DND-41 (cell line): ENCODE measurements at regions not wholly inside any gene's neighbourhood (a gene's known extent, or its start where the extent isn't known, plus 50 kb on each side); places are given as distances from the start of the nearest gene placed in this dataset.

ENCODE experiments used
- ATAC-seq: fragments of 200-7000 bp; cut with Tn5 transposase; 3 replicates; pipeline ENCODE4 v1.9.1; 2021; ENCODE audit warnings: low read depth; ENCODE audit not compliant: insufficient read depth
- DNase-seq: peaks from one replicate; pipeline ENCODE4 v3.0.0-alpha.2; 2020
- H2AFZ ChIP-seq: 2 replicates; pipeline ENCODE4 v1.6.0; 2012; ENCODE audit warnings: low read depth, low read length
- H3K27ac ChIP-seq: 2 replicates; pipeline ENCODE4 v1.5.1; 2012; ENCODE audit warnings: low read length, inconsistent platforms
- H3K27me3 ChIP-seq: fragments of 200-600 bp; sonication (generic); 2 replicates; pipeline ENCODE4 v1.6.0; 2012; ENCODE audit warnings: low read length, mild to moderate bottlenecking, inconsistent platforms; ENCODE audit not compliant: insufficient read depth, poor library complexity
- H3K36me3 ChIP-seq: 2 replicates; pipeline ENCODE4 v1.5.1; 2012; ENCODE audit warnings: low read length, inconsistent platforms; ENCODE audit not compliant: insufficient read depth
- H3K4me1 ChIP-seq: 2 replicates; pipeline ENCODE4 v1.5.1; 2012; ENCODE audit warnings: mild to moderate bottlenecking, low read length; ENCODE audit not compliant: insufficient read depth
- H3K4me2 ChIP-seq: 2 replicates; pipeline ENCODE4 v1.6.0; 2012; ENCODE audit warnings: mild to moderate bottlenecking, moderate library complexity, low read length, inconsistent platforms; ENCODE audit not compliant: insufficient read depth
- H3K4me3 ChIP-seq, 2 experiments: fragments of 200-600 bp in 1 of 2; shearing (Covaris generic) in 1 of 2; 2 replicates each; pipeline ENCODE4 v1.5.1; 2012 to 2016; ENCODE audit warnings: inconsistent platforms in 2 of 2, low read length in 2 of 2, mild to moderate bottlenecking in 2 of 2, low read depth in 1 of 2, moderate library complexity in 1 of 2
- H3K79me2 ChIP-seq: 2 replicates; pipeline ENCODE4 v1.6.0; 2012; ENCODE audit warnings: low read length, inconsistent platforms; ENCODE audit not compliant: insufficient read depth
- H3K9ac ChIP-seq: 2 replicates; pipeline ENCODE4 v1.6.0; 2012; ENCODE audit warnings: low read depth, mild to moderate bottlenecking, inconsistent platforms, low read length, moderate library complexity
- H3K9me3 ChIP-seq: 2 replicates; pipeline ENCODE4 v1.5.1; 2012; ENCODE audit warnings: low read length, moderate library complexity, mild to moderate bottlenecking, inconsistent platforms; ENCODE audit not compliant: insufficient read depth, severe bottlenecking
- H4K20me1 ChIP-seq: 2 replicates; pipeline ENCODE4 v1.6.0; 2012; ENCODE audit warnings: low read length; ENCODE audit not compliant: insufficient read depth
- CTCF ChIP-seq: IDR thresholded peaks from 2 replicates; pipeline ENCODE4 v1.5.1; 2012; ENCODE audit warnings: borderline replicate concordance, low read length, moderate library complexity, mild to moderate bottlenecking; ENCODE audit not compliant: poor library complexity, severe bottlenecking; ENCODE audit errors: extremely low read depth
- EZH2 ChIP-seq: IDR thresholded peaks from 3 replicates; pipeline ENCODE4 v1.6.1; 2012; ENCODE audit warnings: borderline replicate concordance, low read depth, mild to moderate bottlenecking, moderate library complexity, low read length, inconsistent platforms; ENCODE audit not compliant: severe bottlenecking

GRCh38 chr1:59026472-59026948, 242.7 kb upstream of the JUN start:
- no peaks in the 10 kb centered on the region for H3K27me3 ChIP-seq
- DNase-seq: no peak
- H3K79me2 ChIP-seq: no peaks in the 10 kb centered on the region
- no peak overlapping the region for H3K4me3 ChIP-seq
- no peak for ATAC-seq
- no peaks in the 10 kb centered on the region for H3K9me3 ChIP-seq
- no peak overlapping the region for H3K9ac ChIP-seq
- no peaks in the 10 kb centered on the region for H3K4me1 ChIP-seq
- H2AFZ ChIP-seq: no peak overlapping the region
- no peaks in the 10 kb centered on the region for H3K36me3 ChIP-seq
- TF ChIP-seq EZH2 (no peak), CTCF (no peak)
- H4K20me1 ChIP-seq: no peaks in the 10 kb centered on the region
- no peak overlapping the region for H3K4me2 ChIP-seq
- no peak overlapping the region for H3K27ac ChIP-seq

- H4K20me1 ChIP-seq: no peaks in the 10 kb centered on the region
- no peaks in the 10 kb centered on the region for H3K36me3 ChIP-seq
- DNase-seq (no peak), ATAC-seq (no peak)
- H3K4me3 ChIP-seq: no peak overlapping the region
- no peak overlapping the region for H3K27ac ChIP-seq
- H3K27me3 ChIP-seq: no peaks in the 10 kb centered on the region
- H3K4me2 ChIP-seq: no peak overlapping the region
- no peaks in the 10 kb centered on the region for H3K9me3 ChIP-seq
- H3K9ac ChIP-seq: no peak overlapping the region
- H2AFZ ChIP-seq: no peak overlapping the region
- no peaks in the 10 kb centered on the region for H3K79me2 ChIP-seq
- TF ChIP-seq EZH2: no peak
- no peak for TF ChIP-seq CTCF
- H3K4me1 ChIP-seq: no peaks in the 10 kb centered on the region
These were observed 243.3 kb upstream of the JUN start for GRCh38 chr1:59027177-59027576.

- H4K20me1 ChIP-seq: no peaks in the 10 kb centered on the region
- no peak for ATAC-seq
These were observed 244.2 kb upstream of the JUN start for GRCh38 chr1:59028048-59028447.

More at GRCh38 chr1:59028048-59028447, 244.2 kb upstream of the JUN start:
- Histone ChIP-seq H3K4me3 (no peak overlapping the region), H3K9ac (no peak overlapping the region), H3K27ac (no peak overlapping the region), H3K4me2 (no peak overlapping the region), H3K4me1 (no peaks in the 10 kb centered on the region), H3K9me3 (no peaks in the 10 kb centered on the region), H3K79me2 (no peaks in the 10 kb centered on the region), H3K36me3 (no peaks in the 10 kb centered on the region), H2AFZ (no peak overlapping the region), H3K27me3 (no peaks in the 10 kb centered on the region)
- no peak for DNase-seq
- TF ChIP-seq EZH2: no peak
- no peak for TF ChIP-seq CTCF
